Pons (tissue), 1 donor: ENCODE measurements at regions not wholly inside any gene's neighbourhood (a gene's known extent, or its start where the extent isn't known, plus 50 kb on each side); places are given as distances from the start of the nearest gene placed in this dataset.
"Not testable (repeated sequence)": the region's sequence is repeated elsewhere in the genome, so short reads cannot be mapped to it uniquely, and the experiment has no call there.

Source experiments
- DNase-seq: peaks from one replicate; pipeline ENCODE4 v3.0.0-alpha.2; 2016; ENCODE audit warnings: low spot score

DNA sequence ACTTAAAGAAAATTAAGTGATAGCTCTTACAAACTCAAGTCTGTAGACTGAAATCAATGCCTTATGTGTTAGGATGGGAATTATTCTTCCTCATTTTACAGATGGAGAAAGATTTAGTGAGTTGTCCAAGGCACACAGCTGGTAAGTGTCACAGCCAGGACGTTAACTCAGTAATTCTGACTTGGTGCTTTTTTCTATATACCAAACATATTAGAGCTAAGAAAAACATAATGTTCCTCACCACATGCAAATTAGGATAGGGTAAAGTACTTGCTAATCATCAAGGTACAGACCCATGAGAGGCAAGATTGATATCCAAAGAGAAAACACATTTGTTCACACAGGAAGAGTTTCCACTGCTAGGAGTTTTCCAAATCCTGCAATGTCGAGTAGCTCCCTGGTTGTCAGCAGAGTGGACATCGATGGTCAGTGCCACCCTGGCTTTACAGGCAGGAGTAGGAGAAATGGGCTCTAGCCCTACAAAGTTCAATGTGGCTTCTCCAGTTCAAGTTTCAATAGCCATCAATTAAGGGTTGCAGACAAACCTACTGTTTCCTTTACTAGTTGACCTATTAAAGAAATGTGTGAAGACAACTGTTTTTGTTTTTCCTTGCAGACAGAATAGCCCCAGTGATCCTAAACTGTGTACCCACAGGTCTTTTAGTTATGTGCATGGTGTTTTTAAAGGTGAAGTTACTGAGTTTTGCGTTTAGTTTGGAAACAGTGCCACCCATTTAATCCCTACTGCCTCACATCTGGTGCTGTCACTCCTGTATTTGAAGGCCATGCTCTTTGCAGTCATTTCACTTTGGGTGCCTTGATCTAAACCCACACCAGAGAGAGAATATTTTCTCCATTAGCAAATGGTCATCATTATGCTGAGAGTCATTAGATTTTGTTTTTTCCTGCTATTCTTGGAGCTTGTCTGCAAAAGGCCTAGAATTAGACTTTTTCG is 460.8 kb upstream of the SMARCA2 start:
- no peak for DNase-seq

GRCh38 chr9:1558666-1559065 is 456.5 kb upstream of the SMARCA2 start:
- DNase-seq = not testable (repeated sequence)

DNA sequence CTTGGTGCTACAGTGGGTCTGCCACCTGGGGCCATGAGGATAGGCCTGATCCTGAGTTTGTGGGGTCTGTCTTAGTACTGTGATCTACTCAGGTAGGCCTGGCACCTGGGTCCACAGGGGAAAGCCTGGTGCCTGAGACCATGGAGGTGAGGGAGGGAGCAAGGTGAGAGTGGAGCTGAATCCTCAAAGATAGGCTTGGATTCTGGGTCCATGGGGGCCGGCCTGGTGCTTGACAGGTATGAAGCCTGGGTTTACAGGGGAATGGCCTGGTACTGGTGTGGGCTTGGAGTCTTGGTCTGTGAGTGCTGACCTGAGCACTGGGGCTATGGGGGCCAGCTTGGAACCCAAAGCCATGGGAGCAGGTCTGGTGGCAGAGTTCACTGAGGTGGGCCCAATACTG is 439.2 kb upstream of the SMARCA2 start:
- DNase-seq = no peak

- DNase-seq = no peak
Measured at GRCh38 chr9:1580215-1580614, 434.9 kb upstream of the SMARCA2 start.

GRCh38 chr9:1581926-1582325 is 433.2 kb upstream of the SMARCA2 start:
- DNase-seq = no peak

DNA sequence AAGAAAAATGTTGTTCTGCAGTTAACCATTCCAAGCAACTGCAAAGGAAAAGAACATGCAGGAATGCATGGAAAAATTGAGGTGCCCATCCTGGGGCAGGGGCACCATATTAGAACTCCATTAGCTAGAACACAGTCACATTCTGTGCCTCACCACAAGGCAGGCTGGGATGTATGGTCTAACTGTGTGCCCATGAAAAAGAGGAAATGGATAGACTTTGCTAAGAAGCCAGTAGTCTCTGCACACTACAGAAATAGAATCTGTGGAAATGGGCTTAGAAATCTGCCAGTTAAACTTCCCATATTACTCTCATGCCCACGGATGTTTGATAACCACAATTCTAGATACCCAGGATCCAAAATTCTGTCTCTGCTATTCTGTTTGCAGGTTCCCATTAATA is 423.8 kb upstream of the SMARCA2 start:
- DNase-seq = no peak

DNA sequence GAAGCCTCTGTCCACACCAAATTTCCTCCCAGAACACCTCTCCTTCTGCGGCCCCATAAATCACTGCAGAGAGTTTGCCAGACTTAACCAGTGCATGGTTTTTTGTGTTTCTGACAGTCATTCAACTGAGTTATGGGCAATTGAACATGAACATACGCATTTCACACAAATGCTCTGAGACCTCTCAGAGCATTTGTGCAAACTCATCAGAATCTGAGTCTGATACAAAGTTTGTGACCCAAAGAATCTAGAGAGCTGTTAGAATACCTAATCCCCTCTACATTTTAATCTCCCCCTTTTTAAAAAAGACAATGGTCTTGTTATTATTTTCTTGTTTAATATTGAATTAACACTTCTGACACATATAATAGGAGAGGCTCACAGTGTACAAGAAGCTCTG is 416.9 kb upstream of the SMARCA2 start:
- no peak for DNase-seq

DNA sequence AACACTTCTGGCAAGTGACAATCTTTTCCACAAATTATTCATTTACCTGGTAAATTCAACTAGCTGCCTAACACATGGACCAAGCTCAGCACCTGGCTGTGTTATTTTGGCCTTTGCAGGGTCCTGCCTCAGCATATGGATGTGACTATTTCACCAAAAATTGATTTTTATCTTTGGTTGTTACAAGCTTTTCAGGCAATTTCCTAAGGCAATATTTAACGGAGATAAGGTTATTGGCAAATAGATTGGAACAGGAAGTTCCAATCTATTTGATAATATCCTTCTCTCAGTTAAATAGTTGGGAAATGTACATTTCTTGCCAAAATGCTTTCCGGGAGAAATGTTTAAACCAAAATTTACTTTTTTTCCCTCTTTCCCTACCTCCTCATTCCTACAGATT is 415.2 kb upstream of the SMARCA2 start:
- DNase-seq = no peak

GRCh38 chr9:1604942-1605560 is 410.1 kb upstream of the SMARCA2 start:
- DNase-seq = peak; percentile 8

GRCh38 chr9:1606253-1606652 is 408.9 kb upstream of the SMARCA2 start:
- DNase-seq = no peak

DNA sequence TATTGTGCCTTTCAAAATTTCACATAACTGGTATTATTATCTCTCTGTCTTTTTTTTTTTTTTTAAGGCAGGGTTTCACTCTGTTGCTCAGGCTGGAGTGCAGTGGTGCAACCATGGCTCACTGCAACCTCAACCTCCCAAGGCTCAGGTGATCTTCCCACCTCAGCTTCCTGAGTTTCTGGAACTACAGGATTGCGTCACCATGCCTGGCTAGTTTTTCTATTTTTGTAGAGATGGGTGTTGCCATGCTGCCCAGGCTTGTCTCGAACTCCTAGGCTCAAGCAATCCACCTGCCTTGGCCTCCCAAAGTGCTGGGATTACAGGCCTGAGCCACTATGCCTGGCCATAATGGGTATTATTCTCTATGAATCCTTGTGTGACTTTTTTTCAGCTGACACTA is 402.3 kb upstream of the SMARCA2 start:
- no peak for DNase-seq

- no peak for DNase-seq
Measured at GRCh38 chr9:1617419-1617818, 397.7 kb upstream of the SMARCA2 start.

GRCh38 chr9:1619915-1620710 is 395.0 kb upstream of the SMARCA2 start:
- DNase-seq = peak; percentile 71

DNA sequence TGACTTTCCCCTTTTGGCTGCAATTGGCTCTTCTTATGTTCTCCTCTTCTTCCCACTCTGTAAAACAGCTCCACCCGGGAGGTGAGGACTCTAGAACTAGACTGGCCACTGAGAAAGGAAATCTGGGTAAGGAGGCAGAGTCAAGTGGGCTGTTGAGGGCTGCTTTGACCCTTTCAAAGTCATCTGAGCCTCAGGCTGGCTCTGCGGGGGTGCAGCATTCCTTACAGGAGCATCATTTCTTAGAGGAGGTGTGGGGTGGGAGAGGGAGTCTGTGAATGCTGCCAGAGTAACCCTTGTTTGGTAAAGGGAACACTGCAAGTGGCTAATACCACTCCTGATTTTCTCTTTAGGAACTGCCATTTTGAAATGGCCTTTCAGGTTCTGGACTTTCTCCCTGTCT is 377.7 kb upstream of the SMARCA2 start:
- no peak for DNase-seq

DNA sequence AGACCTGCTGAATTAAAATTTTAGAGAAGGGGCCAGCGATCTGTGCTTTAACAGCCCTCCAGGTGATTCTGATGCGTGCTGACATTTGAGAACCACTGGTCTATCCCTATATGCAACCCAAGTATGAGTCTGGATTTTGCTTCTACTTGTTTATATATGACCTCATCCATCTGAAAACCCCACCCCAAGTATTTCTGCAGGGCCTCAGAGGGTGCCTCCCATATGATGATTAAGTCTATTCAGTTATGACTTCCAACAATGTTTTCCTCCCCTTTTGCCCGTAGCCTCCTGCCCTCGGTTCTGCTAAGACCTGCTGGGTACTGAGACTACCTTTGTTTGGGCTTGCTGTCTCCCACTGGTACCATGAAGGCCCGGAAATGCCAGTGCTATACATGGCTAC is 376.0 kb upstream of the SMARCA2 start:
- DNase-seq = no peak

DNA sequence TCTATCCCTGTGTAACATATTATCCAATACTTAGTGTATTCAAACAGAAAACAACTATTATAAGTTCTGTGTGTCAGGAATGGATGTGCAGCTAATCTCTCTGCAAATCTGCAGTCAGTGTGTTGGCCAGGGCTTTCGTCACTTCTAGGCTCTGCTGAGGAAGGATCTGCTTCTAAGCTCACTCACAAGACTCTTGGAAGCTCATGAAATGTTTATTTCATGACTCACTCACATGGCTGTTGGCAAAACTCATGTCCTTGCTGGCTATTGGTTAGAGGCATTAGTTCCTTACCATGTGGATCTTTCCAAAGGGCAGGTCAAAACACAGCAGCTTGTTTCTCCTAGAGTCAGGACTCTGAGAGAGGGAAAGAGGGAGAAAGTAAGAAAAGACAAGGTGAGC is 367.4 kb upstream of the SMARCA2 start:
- DNase-seq = no peak

DNA sequence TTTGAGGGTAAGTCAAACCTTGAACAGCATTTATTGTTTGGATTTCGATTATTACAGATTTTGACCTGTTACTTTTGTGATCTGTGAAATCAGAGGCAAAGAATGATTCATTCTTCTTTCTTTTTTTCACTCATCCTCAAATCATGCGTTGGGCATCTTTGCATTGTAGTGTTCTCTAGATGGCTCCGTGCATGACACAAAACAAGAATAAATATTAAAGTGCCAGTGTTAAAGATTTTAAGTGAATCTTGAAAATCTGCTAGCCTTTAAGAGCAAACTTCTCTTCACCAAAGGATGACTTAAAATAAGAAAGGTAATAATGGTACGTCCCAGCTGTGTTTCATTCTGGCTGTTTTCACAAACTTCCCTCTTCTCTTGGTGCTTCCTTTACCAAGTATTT is 361.9 kb upstream of the SMARCA2 start:
- no peak for DNase-seq

DNA sequence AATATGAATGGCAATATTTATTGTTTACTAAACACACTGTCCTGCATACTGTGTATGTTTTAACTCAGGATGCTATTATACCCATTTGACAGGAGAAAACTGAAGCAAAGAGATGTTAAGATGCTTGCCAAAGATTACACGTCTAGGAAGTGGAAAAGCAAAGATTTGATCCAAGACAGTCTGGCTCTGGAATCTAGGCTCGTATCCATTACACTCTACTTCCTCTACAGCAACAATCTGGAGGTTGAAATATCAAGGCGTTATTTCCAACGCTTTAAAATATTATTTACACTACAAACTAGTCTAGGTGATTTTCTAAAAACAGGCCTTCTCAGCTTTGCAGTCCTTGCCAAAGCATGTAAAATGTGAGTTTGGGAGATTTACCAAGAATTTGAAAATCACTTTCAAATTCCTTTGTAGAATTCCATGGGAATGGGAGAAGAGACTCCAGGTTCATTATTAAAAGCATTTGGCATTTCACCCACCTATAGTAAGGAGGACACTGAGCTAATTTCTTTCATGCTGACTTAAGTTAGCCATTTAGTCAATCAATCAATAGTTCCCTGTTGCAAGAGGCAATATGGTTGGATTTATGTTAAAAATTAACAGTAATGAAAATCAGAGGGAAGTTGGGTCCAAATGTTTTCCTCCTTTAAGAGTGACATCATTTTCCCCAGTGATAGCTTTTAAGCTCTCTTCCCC is 356.3 kb upstream of the SMARCA2 start:
- no peak for DNase-seq

- DNase-seq = no peak
Measured at GRCh38 chr9:1659363-1659690, 355.8 kb upstream of the SMARCA2 start.

- DNase-seq = no peak
Measured at GRCh38 chr9:1668441-1668840, 346.7 kb upstream of the SMARCA2 start.

DNA sequence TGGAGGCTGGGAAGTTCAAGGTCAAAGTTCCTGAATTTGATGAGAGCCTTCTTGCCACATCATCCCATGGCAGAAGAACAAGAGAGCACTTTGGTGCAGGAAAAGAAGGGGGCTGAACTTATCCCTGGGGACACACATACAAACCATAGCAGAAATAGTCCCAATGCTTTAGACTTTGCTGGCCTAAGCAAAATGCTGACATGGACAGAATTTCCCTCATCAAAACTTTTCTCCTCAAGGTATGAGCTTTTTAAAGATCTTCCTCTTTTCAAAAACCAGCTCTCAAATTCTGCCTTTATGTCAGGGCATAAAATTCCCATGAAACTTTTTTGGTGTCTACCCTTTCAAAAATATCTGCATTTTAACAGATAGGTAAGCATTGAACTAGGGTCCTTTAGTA is 341.8 kb upstream of the SMARCA2 start:
- DNase-seq = no peak

GRCh38 chr9:1676771-1677170 is 338.4 kb upstream of the SMARCA2 start:
- no peak for DNase-seq
